HG03159 (cell line): ENCODE measurements at regions not wholly inside any gene's neighbourhood (a gene's known extent, or its start where the extent isn't known, plus 50 kb on each side); places are given as distances from the start of the nearest gene placed in this dataset.

ENCODE experiments used
- ATAC-seq: cut with Tn5 transposase; IDR thresholded peaks from one replicate; pipeline ENCODE4 v1.9.1; 2021; ENCODE audit warnings: mild to moderate bottlenecking, moderate library complexity; ENCODE audit not compliant: unreplicated experiment

GRCh38 chr12:43294916-43295315, 257.1 kb downstream of the ADAMTS20 start:
- no peak for ATAC-seq

GRCh38 chr12:43294147-43294546, 257.9 kb downstream of the ADAMTS20 start:
- no peak for ATAC-seq

DNA sequence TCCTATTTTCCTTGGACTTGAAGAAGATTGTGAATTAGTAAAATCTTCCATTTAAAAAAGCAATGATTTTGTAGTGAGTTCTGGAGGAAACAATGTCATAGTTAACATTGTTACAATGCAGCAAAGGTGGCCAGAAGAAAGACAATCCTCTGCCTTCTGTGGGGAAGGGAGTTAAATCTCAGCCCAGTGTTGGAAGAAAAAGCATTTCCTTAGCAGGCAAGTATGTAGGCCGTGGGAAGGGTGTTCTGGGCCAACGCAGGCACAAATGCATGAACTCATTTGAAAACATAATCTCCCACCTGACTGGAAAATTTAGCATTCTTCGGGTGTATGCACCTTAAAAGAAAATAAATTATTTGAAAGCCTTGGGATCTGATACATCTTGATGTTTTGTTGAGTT, 258.6 kb downstream of the ADAMTS20 start:
- no peak for ATAC-seq

DNA sequence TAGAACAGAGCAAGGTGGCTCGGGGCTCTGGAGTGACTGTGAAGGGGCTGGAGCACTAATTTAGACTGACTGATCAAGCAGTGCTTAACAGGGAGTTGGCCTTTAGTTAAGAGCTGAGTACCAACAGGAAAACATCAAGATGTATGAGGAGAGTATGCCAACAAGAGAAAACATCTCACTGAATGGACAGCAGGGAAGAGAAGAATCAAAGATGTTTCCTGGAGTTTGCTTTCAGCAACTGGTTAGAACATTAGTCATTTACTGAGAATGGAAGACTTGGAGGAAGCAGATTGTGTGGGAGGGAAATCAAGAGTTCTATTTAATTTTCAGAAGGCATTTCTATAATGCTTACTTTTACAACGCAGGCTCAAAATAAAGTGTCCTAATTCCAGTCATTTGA, 259.3 kb downstream of the ADAMTS20 start:
- ATAC-seq: no peak

GRCh38 chr12:43291516-43291915, 260.5 kb downstream of the ADAMTS20 start:
- ATAC-seq: no peak

DNA sequence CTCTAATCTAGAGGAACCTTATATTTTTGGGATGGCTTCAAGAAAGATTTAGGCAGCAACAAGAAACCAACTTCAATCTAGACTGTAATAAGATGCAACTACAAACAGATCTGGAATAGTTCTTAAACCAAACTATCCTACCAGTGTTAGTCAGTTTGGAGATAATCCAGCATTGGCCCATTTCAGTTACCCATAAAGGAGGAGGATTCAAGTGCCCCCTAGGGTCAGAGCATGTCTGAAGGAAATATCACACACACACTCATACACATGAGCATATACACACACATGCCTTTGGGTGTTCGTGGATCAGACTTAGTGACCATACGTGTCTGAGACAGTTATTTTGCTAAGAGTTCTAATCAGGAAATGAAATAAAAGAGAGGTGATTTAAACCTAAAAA, 261.2 kb downstream of the ADAMTS20 start:
- ATAC-seq: no peak

DNA sequence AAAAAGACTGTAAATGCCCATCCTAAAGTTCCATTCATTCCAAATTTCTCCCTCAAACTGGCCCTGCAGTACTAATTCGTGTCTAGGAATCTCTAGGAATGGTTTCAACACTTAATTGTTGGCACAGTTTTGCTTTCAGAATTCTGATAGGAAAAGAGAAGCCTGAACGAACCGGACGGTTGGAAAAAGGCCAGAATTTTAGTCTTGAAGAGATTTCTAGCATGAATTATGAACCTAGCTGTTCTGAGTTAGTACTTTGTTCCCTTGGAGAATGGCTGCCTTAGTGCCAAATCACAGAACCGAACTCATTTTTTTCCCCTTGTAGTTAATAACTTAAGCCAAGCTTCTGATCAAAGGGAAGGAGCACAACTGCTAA, 262.6 kb downstream of the ADAMTS20 start:
- ATAC-seq: no peak

- ATAC-seq: no peak
Observed at GRCh38 chr12:43288671-43289425, 263.2 kb downstream of the ADAMTS20 start.

DNA sequence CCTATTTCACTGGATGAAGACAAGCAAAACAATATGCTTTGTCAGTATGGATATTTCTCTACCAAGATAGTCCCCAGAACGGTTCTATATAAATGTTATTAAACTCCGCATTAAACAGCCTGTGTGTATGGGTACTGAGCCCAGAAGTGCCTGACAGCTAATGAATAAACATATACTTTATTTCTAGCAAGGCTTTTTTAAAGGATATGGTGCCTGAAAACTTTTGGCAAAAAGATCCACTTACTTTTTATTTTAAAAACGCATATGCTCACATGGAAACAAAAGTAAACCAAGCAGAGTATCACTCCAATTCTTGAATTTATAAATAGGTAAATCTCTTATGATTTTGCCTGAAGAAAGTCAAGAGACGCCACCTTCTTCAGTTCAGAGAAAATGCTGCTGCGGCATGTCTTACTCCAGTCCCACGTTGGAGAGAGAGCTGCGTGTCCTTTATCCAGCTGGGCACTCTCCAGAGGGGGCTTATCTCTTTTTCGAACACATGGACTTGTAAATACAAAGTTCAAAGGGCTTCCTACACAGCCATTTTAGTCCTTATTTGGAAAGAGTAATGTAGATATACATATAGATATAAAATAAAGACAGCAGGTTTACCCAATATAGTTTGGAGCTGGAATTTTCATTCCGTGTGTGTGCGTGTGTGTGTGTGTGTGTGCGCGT, 264.2 kb downstream of the ADAMTS20 start:
- no peak for ATAC-seq

- ATAC-seq: no peak
Observed at GRCh38 chr12:43286986-43287385, 265.0 kb downstream of the ADAMTS20 start.

DNA sequence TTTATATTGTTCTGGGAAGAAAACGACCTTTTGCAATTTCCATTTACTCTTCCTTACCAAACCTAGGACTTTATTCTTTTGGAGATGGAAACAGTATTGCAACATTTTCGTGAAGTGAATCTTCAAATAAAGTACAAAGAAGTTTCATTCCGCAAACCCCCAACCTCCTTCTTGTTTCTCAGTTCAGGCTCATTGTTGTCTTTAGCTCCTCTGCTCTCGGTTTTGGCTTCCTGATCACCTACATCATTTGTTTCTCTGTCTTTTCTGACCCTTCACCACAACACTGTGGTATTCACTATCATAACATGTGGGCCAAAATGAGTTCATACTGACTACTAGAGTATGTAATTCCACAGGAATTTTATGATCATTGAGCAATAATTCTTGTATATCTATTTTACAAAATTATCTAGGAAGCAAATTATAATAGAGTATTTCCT, 266.8 kb downstream of the ADAMTS20 start:
- peak; percentile 87 for ATAC-seq

DNA sequence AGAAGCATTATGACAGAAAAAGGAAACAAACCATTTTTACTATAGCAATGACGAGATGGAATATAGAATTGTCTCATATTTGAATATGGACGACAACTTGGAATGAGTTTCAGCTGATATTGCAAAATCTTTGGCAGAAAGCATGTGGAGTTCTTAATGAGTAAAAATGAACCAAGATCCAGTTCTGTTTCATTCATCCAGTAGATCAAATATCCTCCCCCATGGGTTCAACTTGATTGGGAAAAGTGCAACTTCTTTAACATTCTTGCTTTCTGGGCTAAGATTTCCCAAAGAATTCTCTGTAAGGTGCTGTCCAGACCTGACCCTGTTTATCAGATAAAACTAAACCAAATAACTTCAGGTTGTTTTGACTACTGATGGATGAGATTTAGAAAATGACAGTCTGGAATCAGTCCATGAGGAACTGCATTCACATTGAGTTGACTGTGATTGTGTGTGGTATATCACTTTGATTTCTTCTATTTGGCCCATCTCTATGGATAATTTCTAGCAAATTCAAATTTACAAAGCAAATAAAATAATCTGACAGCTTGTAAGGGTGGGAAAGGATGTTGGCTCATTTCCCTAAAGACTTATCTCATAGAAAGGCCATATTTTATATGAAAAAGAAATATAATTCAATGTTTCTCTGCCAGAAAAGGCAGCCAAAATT, 267.4 kb downstream of the ADAMTS20 start:
- ATAC-seq: no peak

GRCh38 chr12:43283206-43283605, 268.8 kb downstream of the ADAMTS20 start:
- no peak for ATAC-seq

DNA sequence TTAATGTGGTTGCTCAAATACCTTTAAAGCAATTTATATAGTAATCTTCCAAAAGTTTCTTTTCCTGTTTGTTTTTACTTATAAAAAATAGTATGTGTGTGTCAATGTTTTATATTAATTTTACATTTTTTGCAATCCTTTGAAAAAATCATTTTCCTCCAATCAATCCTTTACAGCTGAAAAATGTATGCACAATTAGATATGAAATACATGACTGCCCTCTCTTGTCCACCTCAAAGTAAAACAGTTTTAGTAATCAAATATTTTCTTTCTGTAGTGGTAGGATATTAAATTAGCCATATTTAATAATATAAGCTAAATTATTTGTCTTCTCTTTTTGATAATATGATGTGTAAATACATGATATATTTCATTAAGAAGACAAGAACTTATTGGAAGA, 269.9 kb downstream of the ADAMTS20 start:
- no peak for ATAC-seq

DNA sequence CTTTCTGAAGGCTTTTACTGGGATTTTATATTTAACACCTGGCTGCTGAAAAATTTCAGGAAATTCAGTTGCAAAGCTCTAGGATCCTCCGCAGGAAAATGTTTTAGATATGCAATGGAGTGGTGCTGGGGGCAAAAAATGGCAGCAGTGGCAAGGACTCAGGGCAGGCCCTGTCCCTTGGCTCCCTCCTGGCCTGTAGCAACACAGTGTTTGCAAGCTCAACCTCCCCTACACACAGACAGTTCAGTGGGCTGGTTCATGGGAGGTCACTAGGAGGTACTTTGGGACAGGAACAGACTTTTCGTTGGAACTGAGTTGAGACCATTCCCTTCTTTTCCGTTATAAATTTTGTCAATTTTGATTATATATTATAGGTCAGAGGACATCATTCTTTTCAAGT, 270.4 kb downstream of the ADAMTS20 start:
- no peak for ATAC-seq

DNA sequence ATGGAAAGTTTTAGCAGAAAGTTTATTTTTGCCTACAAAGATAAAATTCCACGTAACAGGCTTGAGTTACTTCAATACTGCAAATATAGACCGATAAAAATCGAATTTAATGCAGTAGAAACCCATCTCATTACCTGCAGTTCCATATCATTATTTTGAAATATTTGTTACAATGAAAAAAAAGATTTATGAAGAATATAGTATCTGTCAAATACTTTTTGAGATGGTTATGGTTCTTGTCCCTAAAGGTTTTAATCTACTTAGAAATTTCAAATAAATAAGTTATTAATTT, 273.5 kb downstream of the ADAMTS20 start:
- ATAC-seq: no peak

- ATAC-seq: peak; percentile 93
Observed at GRCh38 chr12:43277651-43278540, 274.1 kb downstream of the ADAMTS20 start.

DNA sequence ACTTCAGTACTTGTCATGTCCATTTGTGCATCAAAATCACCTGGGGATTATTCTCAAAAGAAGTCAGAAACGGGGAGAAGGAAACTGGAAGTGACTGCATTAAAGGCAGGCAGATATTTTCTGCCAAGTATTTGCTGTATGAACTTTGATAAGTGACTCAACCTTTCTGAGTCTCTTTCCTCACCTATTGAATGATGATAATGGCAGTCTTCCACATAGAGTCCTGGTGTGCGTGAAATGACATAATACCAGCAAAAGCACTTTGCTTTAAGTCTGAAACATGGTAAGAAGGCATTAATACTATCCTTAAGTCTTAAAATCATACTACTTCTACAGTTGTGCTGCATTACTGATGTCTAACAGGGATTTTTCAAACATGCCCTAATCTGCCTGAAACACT, 278.5 kb downstream of the ADAMTS20 start:
- ATAC-seq: no peak

- no peak for ATAC-seq
Observed at GRCh38 chr12:43271659-43272058, 280.3 kb downstream of the ADAMTS20 start.

DNA sequence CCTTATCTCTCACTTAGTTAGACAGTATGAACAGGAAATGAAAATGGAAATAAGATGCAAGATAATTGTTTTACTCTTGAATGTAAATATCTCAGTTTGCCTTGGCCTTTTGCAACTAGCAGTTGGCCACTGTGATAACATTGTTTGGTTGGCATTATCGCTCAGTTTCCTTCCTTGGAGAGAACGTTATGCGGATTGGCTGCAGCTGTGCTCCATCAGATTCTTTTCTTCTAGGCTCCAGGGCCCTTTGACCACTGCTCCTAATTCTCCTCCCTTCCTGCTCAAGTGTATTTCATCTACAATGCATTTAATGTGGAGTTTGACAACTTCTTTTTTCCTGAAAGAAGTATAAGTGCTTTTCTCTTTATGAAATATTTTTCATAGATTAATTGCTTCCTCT, 284.2 kb downstream of the ADAMTS20 start:
- no peak for ATAC-seq

DNA sequence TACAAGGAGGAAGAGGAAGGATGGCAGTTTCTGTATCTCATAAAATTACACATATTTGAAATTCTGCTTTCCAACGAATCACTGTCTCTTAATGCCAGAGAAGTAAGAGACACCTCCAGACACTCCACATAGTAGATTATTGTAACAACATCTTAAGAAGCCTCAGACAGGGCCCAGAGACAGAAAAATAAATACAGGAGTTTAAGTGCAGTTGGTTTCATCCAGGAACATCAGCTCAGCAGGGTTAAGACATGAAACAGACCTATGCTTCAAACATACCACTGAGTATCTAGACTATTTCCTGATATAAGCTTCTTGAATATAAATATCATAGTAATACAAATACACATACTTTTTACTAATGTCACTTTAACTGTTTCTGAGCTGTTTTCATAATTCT, 290.3 kb downstream of the ADAMTS20 start:
- ATAC-seq: no peak
